ENCODE measurements at regions not wholly inside any gene's neighbourhood (a gene's known extent, or its start where the extent isn't known, plus 50 kb on each side); places are given as distances from the start of the nearest gene placed in this dataset.

- peaks cover 3% of the 10 kb centered on the region for H3K27me3 Mint-ChIP-seq (ENCODE audit: low read depth)
Observed at GRCh38 chr6:27059621-27060425, 187.7 kb upstream of the PRSS16 start.

More at GRCh38 chr6:27059621-27060425, 187.7 kb upstream of the PRSS16 start:
- Histone ChIP-seq H3K27me3 (ENCODE audit: insufficient read depth, low read length) (no peaks in the 10 kb centered on the region), H2BK20ac (ENCODE audit: low read depth, low read length, poor library complexity, severe bottlenecking) (no peak overlapping the region), H3K4me1 (ENCODE audit: insufficient read depth, low read length) (no peaks in the 10 kb centered on the region), H4K20me1 (ENCODE audit: control insufficient read depth, insufficient read depth, insufficient read length) (no peaks in the 10 kb centered on the region), H2AFZ (ENCODE audit: low read length) (no peak overlapping the region), H4K5ac (ENCODE audit: insufficient read length, low read depth, low read length) (no peak overlapping the region), H3K4ac (ENCODE audit: low read depth, low read length) (no peak overlapping the region), H4K8ac (replicated peaks; ENCODE audit: insufficient read length, low read depth, low read length) (no peak overlapping the region), H3K18ac (ENCODE audit: insufficient read length, low read depth, low read length) (no peak overlapping the region), H2AK5ac (ENCODE audit: insufficient read length, low read length) (no peak overlapping the region), H4K91ac (ENCODE audit: insufficient read length, low read depth, low read length) (no peak overlapping the region), H3K14ac (ENCODE audit: insufficient read depth, low read length) (no peak overlapping the region), H3K4me2 (ENCODE audit: insufficient read depth, insufficient read length, low read length) (no peak overlapping the region), H3K9me3 (ENCODE audit: control insufficient read depth, low read depth, low read length) (no peaks in the 10 kb centered on the region), H3K56ac (ENCODE audit: insufficient read length, low read depth, low read length) (no peak overlapping the region), H2BK12ac (ENCODE audit: insufficient read length, low read depth, low read length) (no peak overlapping the region), H3K23me2 (ENCODE audit: insufficient read length, low read depth, low read length, poor library complexity, severe bottlenecking) (no peaks in the 10 kb centered on the region), H2BK5ac (ENCODE audit: insufficient read length, low read length) (no peak overlapping the region), H3K23ac (ENCODE audit: insufficient read length, low read depth, low read length) (no peak overlapping the region), H3K27ac (ENCODE audit: insufficient read length, low read depth, low read length) (no peak overlapping the region), H3K79me2 (ENCODE audit: insufficient read depth, low read length) (no peaks in the 10 kb centered on the region), H2BK15ac (ENCODE audit: low read depth, low read length) (no peak overlapping the region), H3T11ph (ENCODE audit: low read length) (no peak overlapping the region), H3K9ac (ENCODE audit: extremely low read depth, insufficient read length, low read length) (no peak overlapping the region), H2BK120ac (ENCODE audit: low read depth, low read length, poor library complexity, severe bottlenecking) (no peak overlapping the region), H3K79me1 (ENCODE audit: insufficient read depth, low read depth, low read length, poor library complexity, severe bottlenecking) (no peaks in the 10 kb centered on the region)
- Mint-ChIP-seq H3K27ac (no peak overlapping the region; a peak in 1 of 7 replicates), H3K4me3 (no peak overlapping the region), H3K9me3 (no peaks in the 10 kb centered on the region), H3K4me1 (peaks cover 3 to 5% of the 10 kb centered on the region in 2 experiments), H3K36me3 (ENCODE audit: insufficient read depth in 1 of 3, low read depth in 3 of 3) (no peaks in the 10 kb centered on the region)
- no peak for DNase-seq
- no CpG with 5 or more reads among the region's 10 CpGs for WGBS (ENCODE audit: extremely low coverage, insufficient read length, low lambda C conversion rate)
- no peak for TF ChIP-seq CTCF (conservative IDR thresholded peaks at IDR 0.05)
